ENCODE measurements at regions not wholly inside any gene's neighbourhood (a gene's known extent, or its start where the extent isn't known, plus 50 kb on each side); places are given as distances from the start of the nearest gene placed in this dataset.

- no peaks in the 10 kb centered on the region for H3K27me3 ChIP-seq (ENCODE audit: low read depth, low read length)
- no peak overlapping the region for H3K4me3 ChIP-seq (ENCODE audit: low read depth in 1 of 2, low read length in 2 of 2)
- H3K4me1 ChIP-seq (ENCODE audit: control insufficient read depth in 1 of 2, insufficient read depth in 2 of 2, low read length in 2 of 2), result no peaks in the 10 kb centered on the region
- no peaks in the 10 kb centered on the region for H3K36me3 ChIP-seq (ENCODE audit: control insufficient read depth in 1 of 2, insufficient read depth in 2 of 2, low read length in 2 of 2)
- no peak overlapping the region for H3K27ac ChIP-seq (ENCODE audit: low read length)
- no peaks in the 10 kb centered on the region for H3K9me3 ChIP-seq (ENCODE audit: control insufficient read depth in 1 of 2, low read length in 2 of 2)
Observed at GRCh38 chr1:219041818-219042217, 131.9 kb upstream of the LYPLAL1 start.

GRCh38 chr1:219042769-219043168 lies 130.9 kb upstream of the LYPLAL1 start:
- Histone ChIP-seq H3K4me3 (ENCODE audit: low read depth in 1 of 2, low read length in 2 of 2) (no peak overlapping the region), H3K4me1 (ENCODE audit: control insufficient read depth in 1 of 2, insufficient read depth in 2 of 2, low read length in 2 of 2) (no peaks in the 10 kb centered on the region), H3K27ac (ENCODE audit: low read length) (no peak overlapping the region), H3K9me3 (ENCODE audit: control insufficient read depth in 1 of 2, low read length in 2 of 2) (no peaks in the 10 kb centered on the region), H3K36me3 (ENCODE audit: control insufficient read depth in 1 of 2, insufficient read depth in 2 of 2, low read length in 2 of 2) (no peaks in the 10 kb centered on the region), H3K27me3 (ENCODE audit: low read depth, low read length) (no peaks in the 10 kb centered on the region)

GRCh38 chr1:219045246-219045645 lies 128.4 kb upstream of the LYPLAL1 start:
- no peak overlapping the region for H3K27ac ChIP-seq (ENCODE audit: low read length)

GRCh38 chr1:219049501-219049900 lies 124.2 kb upstream of the LYPLAL1 start:
- Histone ChIP-seq H3K4me3 (ENCODE audit: low read depth in 1 of 2, low read length in 2 of 2) (peak overlapping the region in 1 of 2 donors; percentile 28), H3K27me3 (ENCODE audit: low read depth, low read length) (no peaks in the 10 kb centered on the region), H3K9me3 (ENCODE audit: control insufficient read depth in 1 of 2, low read length in 2 of 2) (no peaks in the 10 kb centered on the region), H3K4me1 (ENCODE audit: control insufficient read depth in 1 of 2, insufficient read depth in 2 of 2, low read length in 2 of 2) (no peaks in the 10 kb centered on the region), H3K36me3 (ENCODE audit: control insufficient read depth in 1 of 2, insufficient read depth in 2 of 2, low read length in 2 of 2) (no peaks in the 10 kb centered on the region), H3K27ac (ENCODE audit: low read length) (no peak overlapping the region)

More at GRCh38 chr1:219045246-219045645, 128.4 kb upstream of the LYPLAL1 start:
- Histone ChIP-seq H3K36me3 (ENCODE audit: control insufficient read depth in 1 of 2, insufficient read depth in 2 of 2, low read length in 2 of 2) (no peaks in the 10 kb centered on the region), H3K9me3 (ENCODE audit: control insufficient read depth in 1 of 2, low read length in 2 of 2) (no peaks in the 10 kb centered on the region), H3K27me3 (ENCODE audit: low read depth, low read length) (no peaks in the 10 kb centered on the region), H3K4me1 (ENCODE audit: control insufficient read depth in 1 of 2, insufficient read depth in 2 of 2, low read length in 2 of 2) (no peaks in the 10 kb centered on the region), H3K4me3 (ENCODE audit: low read depth in 1 of 2, low read length in 2 of 2) (no peak overlapping the region)

GRCh38 chr1:219050086-219050821 lies 123.4 kb upstream of the LYPLAL1 start:
- H3K4me3 ChIP-seq (ENCODE audit: low read depth in 1 of 2, low read length in 2 of 2), result no peak overlapping the region
- H3K9me3 ChIP-seq (ENCODE audit: control insufficient read depth in 1 of 2, low read length in 2 of 2), result no peaks in the 10 kb centered on the region
- no peaks in the 10 kb centered on the region for H3K4me1 ChIP-seq (ENCODE audit: control insufficient read depth in 1 of 2, insufficient read depth in 2 of 2, low read length in 2 of 2)
- no peak overlapping the region for H3K27ac ChIP-seq (ENCODE audit: low read length)
- H3K27me3 ChIP-seq (ENCODE audit: low read depth, low read length), result no peaks in the 10 kb centered on the region
- no peaks in the 10 kb centered on the region for H3K36me3 ChIP-seq (ENCODE audit: control insufficient read depth in 1 of 2, insufficient read depth in 2 of 2, low read length in 2 of 2)

- no peak overlapping the region for H3K4me3 ChIP-seq (ENCODE audit: low read depth in 1 of 2, low read length in 2 of 2)
- H3K9me3 ChIP-seq (ENCODE audit: control insufficient read depth in 1 of 2, low read length in 2 of 2), result no peaks in the 10 kb centered on the region
- H3K27me3 ChIP-seq (ENCODE audit: low read depth, low read length), result no peaks in the 10 kb centered on the region
- no peaks in the 10 kb centered on the region for H3K4me1 ChIP-seq (ENCODE audit: control insufficient read depth in 1 of 2, insufficient read depth in 2 of 2, low read length in 2 of 2)
- H3K36me3 ChIP-seq (ENCODE audit: control insufficient read depth in 1 of 2, insufficient read depth in 2 of 2, low read length in 2 of 2), result no peaks in the 10 kb centered on the region
- H3K27ac ChIP-seq (ENCODE audit: low read length), result no peak overlapping the region
Observed at GRCh38 chr1:219050822-219051125, 122.9 kb upstream of the LYPLAL1 start.

- H3K9me3 ChIP-seq (ENCODE audit: control insufficient read depth in 1 of 2, low read length in 2 of 2), result no peaks in the 10 kb centered on the region
- no peak overlapping the region for H3K27ac ChIP-seq (ENCODE audit: low read length)
- H3K36me3 ChIP-seq (ENCODE audit: control insufficient read depth in 1 of 2, insufficient read depth in 2 of 2, low read length in 2 of 2), result no peaks in the 10 kb centered on the region
- H3K27me3 ChIP-seq (ENCODE audit: low read depth, low read length), result no peaks in the 10 kb centered on the region
- H3K4me3 ChIP-seq (ENCODE audit: low read depth in 1 of 2, low read length in 2 of 2), result no peak overlapping the region
- H3K4me1 ChIP-seq (ENCODE audit: control insufficient read depth in 1 of 2, insufficient read depth in 2 of 2, low read length in 2 of 2), result no peaks in the 10 kb centered on the region
Observed at GRCh38 chr1:219051547-219051946, 122.1 kb upstream of the LYPLAL1 start.

GRCh38 chr1:219058891-219059820 lies 114.5 kb upstream of the LYPLAL1 start:
- no peak overlapping the region for H3K27ac ChIP-seq (ENCODE audit: low read length)
- no peak overlapping the region for H3K4me3 ChIP-seq (ENCODE audit: low read depth in 1 of 2, low read length in 2 of 2)
- no peaks in the 10 kb centered on the region for H3K9me3 ChIP-seq (ENCODE audit: control insufficient read depth in 1 of 2, low read length in 2 of 2)
- no peaks in the 10 kb centered on the region for H3K27me3 ChIP-seq (ENCODE audit: low read depth, low read length)
- no peaks in the 10 kb centered on the region for H3K36me3 ChIP-seq (ENCODE audit: control insufficient read depth in 1 of 2, insufficient read depth in 2 of 2, low read length in 2 of 2)
- H3K4me1 ChIP-seq (ENCODE audit: control insufficient read depth in 1 of 2, insufficient read depth in 2 of 2, low read length in 2 of 2), result no peaks in the 10 kb centered on the region

GRCh38 chr1:219060798-219061197 lies 112.9 kb upstream of the LYPLAL1 start:
- Histone ChIP-seq H3K9me3 (ENCODE audit: control insufficient read depth in 1 of 2, low read length in 2 of 2) (no peaks in the 10 kb centered on the region), H3K36me3 (ENCODE audit: control insufficient read depth in 1 of 2, insufficient read depth in 2 of 2, low read length in 2 of 2) (no peaks in the 10 kb centered on the region), H3K4me3 (ENCODE audit: low read depth in 1 of 2, low read length in 2 of 2) (no peak overlapping the region), H3K27ac (ENCODE audit: low read length) (no peak overlapping the region), H3K4me1 (ENCODE audit: control insufficient read depth in 1 of 2, insufficient read depth in 2 of 2, low read length in 2 of 2) (peaks cover 0 to 2% of the 10 kb centered on the region in 2 donors), H3K27me3 (ENCODE audit: low read depth, low read length) (no peaks in the 10 kb centered on the region)

GRCh38 chr1:219062161-219062560 lies 111.5 kb upstream of the LYPLAL1 start:
- no peak overlapping the region for H3K27ac ChIP-seq (ENCODE audit: low read length)
- H3K4me1 ChIP-seq (ENCODE audit: control insufficient read depth in 1 of 2, insufficient read depth in 2 of 2, low read length in 2 of 2), result peaks cover 0 to 3% of the 10 kb centered on the region in 2 donors
- no peaks in the 10 kb centered on the region for H3K9me3 ChIP-seq (ENCODE audit: control insufficient read depth in 1 of 2, low read length in 2 of 2)
- no peaks in the 10 kb centered on the region for H3K36me3 ChIP-seq (ENCODE audit: control insufficient read depth in 1 of 2, insufficient read depth in 2 of 2, low read length in 2 of 2)
- no peak overlapping the region for H3K4me3 ChIP-seq (ENCODE audit: low read depth in 1 of 2, low read length in 2 of 2)
- H3K27me3 ChIP-seq (ENCODE audit: low read depth, low read length), result no peaks in the 10 kb centered on the region

GRCh38 chr1:219066098-219066497 lies 107.6 kb upstream of the LYPLAL1 start:
- Histone ChIP-seq H3K4me3 (ENCODE audit: low read depth in 1 of 2, low read length in 2 of 2) (no peak overlapping the region), H3K9me3 (ENCODE audit: control insufficient read depth in 1 of 2, low read length in 2 of 2) (no peaks in the 10 kb centered on the region), H3K27me3 (ENCODE audit: low read depth, low read length) (no peaks in the 10 kb centered on the region), H3K27ac (ENCODE audit: low read length) (peak overlapping the region; percentile 26), H3K36me3 (ENCODE audit: control insufficient read depth in 1 of 2, insufficient read depth in 2 of 2, low read length in 2 of 2) (no peaks in the 10 kb centered on the region), H3K4me1 (ENCODE audit: control insufficient read depth in 1 of 2, insufficient read depth in 2 of 2, low read length in 2 of 2) (peaks cover 0 to 3% of the 10 kb centered on the region in 2 donors)
